ENCODE measurements at regions not wholly inside any gene's neighbourhood (a gene's known extent, or its start where the extent isn't known, plus 50 kb on each side); places are given as distances from the start of the nearest gene placed in this dataset.

GRCh38 chr20:11181966-11182365 lies 508.2 kb upstream of the JAG1 start:
- ChIA-PET CTCF (ENCODE audit: unreplicated experiment) (no interaction called here), POLR2A (no interaction called here)
- H3K9me2 ChIP-seq (ENCODE audit: insufficient read depth, low read length): no peaks in the 10 kb centered on the region
- no peaks in the 10 kb centered on the region for H3K9me3 ChIP-seq (ENCODE audit: low read length)
- BruUV-seq (replicated peaks): no TSS peak
- H3K79me2 ChIP-seq (ENCODE audit: insufficient read depth, low read depth, low read length): no peaks in the 10 kb centered on the region
- no peak overlapping the region for H3K27ac ChIP-seq (ENCODE audit: low read depth, low read length, poor library complexity, severe bottlenecking)
- TF ChIP-seq EZH2phosphoT487 (IDR thresholded peaks at IDR 0.05; ENCODE audit: borderline replicate concordance, low read depth, low read length): no peak
- TF ChIP-seq CTCF (conservative IDR thresholded peaks at IDR 0.05; ENCODE audit: low read length): no peak
- no peak overlapping the region for H2AFZ ChIP-seq (ENCODE audit: low read length)
- H3K4me1 ChIP-seq (ENCODE audit: insufficient read depth, low read length, poor library complexity, severe bottlenecking): no peaks in the 10 kb centered on the region
- H3K4me2 ChIP-seq (ENCODE audit: low read length): no peak overlapping the region
- H3K36me3 ChIP-seq (ENCODE audit: insufficient read depth, low read length): no peaks in the 10 kb centered on the region
- no peak overlapping the region for H3K4me3 ChIP-seq (ENCODE audit: low read depth, low read length, poor library complexity, severe bottlenecking)
- H4K20me1 ChIP-seq (ENCODE audit: insufficient read depth, low read length): no peaks in the 10 kb centered on the region
- intact Hi-C loops (cut with micrococcal nuclease; ENCODE audit: unreplicated experiment): no loop called here
- DNase-seq (ENCODE audit: low spot score): no peak

GRCh38 chr20:11182720-11183119 lies 508.9 kb upstream of the JAG1 start:
- Histone ChIP-seq H3K27ac (ENCODE audit: low read depth, low read length, poor library complexity, severe bottlenecking) (no peak overlapping the region), H3K36me3 (ENCODE audit: insufficient read depth, low read length) (no peaks in the 10 kb centered on the region), H3K4me2 (ENCODE audit: low read length) (no peak overlapping the region), H3K4me1 (ENCODE audit: insufficient read depth, low read length, poor library complexity, severe bottlenecking) (no peaks in the 10 kb centered on the region), H3K9me2 (ENCODE audit: insufficient read depth, low read length) (no peaks in the 10 kb centered on the region), H2AFZ (ENCODE audit: low read length) (no peak overlapping the region), H3K9me3 (ENCODE audit: low read length) (no peaks in the 10 kb centered on the region), H3K79me2 (ENCODE audit: insufficient read depth, low read depth, low read length) (no peaks in the 10 kb centered on the region), H4K20me1 (ENCODE audit: insufficient read depth, low read length) (no peaks in the 10 kb centered on the region), H3K4me3 (ENCODE audit: low read depth, low read length, poor library complexity, severe bottlenecking) (no peak overlapping the region)
- ChIA-PET POLR2A (no interaction called here), CTCF (ENCODE audit: unreplicated experiment) (no interaction called here)
- BruUV-seq (replicated peaks): no TSS peak
- intact Hi-C loops (cut with micrococcal nuclease; ENCODE audit: unreplicated experiment): no loop called here
- no peak for DNase-seq (ENCODE audit: low spot score)
- TF ChIP-seq EZH2phosphoT487 (IDR thresholded peaks at IDR 0.05; ENCODE audit: borderline replicate concordance, low read depth, low read length): no peak
- TF ChIP-seq CTCF (conservative IDR thresholded peaks at IDR 0.05; ENCODE audit: low read length): no peak

- Histone ChIP-seq H2AFZ (ENCODE audit: low read length) (no peak overlapping the region), H3K79me2 (ENCODE audit: insufficient read depth, low read depth, low read length) (no peaks in the 10 kb centered on the region), H3K9me3 (ENCODE audit: low read length) (no peaks in the 10 kb centered on the region), H3K36me3 (ENCODE audit: insufficient read depth, low read length) (no peaks in the 10 kb centered on the region), H4K20me1 (ENCODE audit: insufficient read depth, low read length) (no peaks in the 10 kb centered on the region), H3K4me1 (ENCODE audit: insufficient read depth, low read length, poor library complexity, severe bottlenecking) (no peaks in the 10 kb centered on the region), H3K9me2 (ENCODE audit: insufficient read depth, low read length) (no peaks in the 10 kb centered on the region), H3K27ac (ENCODE audit: low read depth, low read length, poor library complexity, severe bottlenecking) (no peak overlapping the region), H3K4me3 (ENCODE audit: low read depth, low read length, poor library complexity, severe bottlenecking) (no peak overlapping the region), H3K4me2 (ENCODE audit: low read length) (no peak overlapping the region)
- intact Hi-C loops (cut with micrococcal nuclease; ENCODE audit: unreplicated experiment): no loop called here
- TF ChIP-seq EZH2phosphoT487 (IDR thresholded peaks at IDR 0.05; ENCODE audit: borderline replicate concordance, low read depth, low read length) (no peak), CTCF (conservative IDR thresholded peaks at IDR 0.05; ENCODE audit: low read length) (no peak)
- CTCF ChIA-PET (ENCODE audit: unreplicated experiment): no interaction called here
- POLR2A ChIA-PET: no interaction called here
- no TSS peak for BruUV-seq (replicated peaks)
- DNase-seq (ENCODE audit: low spot score): no peak
Measured at GRCh38 chr20:11186301-11187008, 512.7 kb upstream of the JAG1 start.
